ENCODE measurements at regions not wholly inside any gene's neighbourhood (a gene's known extent, or its start where the extent isn't known, plus 50 kb on each side); places are given as distances from the start of the nearest gene placed in this dataset.
A peak's percentile ranks its signal among the peaks of the same experiment; 100 is the strongest.
"Not testable (repeated sequence)": the region's sequence is repeated elsewhere in the genome, so short reads cannot be mapped to it uniquely, and the experiment has no call there.

DNA sequence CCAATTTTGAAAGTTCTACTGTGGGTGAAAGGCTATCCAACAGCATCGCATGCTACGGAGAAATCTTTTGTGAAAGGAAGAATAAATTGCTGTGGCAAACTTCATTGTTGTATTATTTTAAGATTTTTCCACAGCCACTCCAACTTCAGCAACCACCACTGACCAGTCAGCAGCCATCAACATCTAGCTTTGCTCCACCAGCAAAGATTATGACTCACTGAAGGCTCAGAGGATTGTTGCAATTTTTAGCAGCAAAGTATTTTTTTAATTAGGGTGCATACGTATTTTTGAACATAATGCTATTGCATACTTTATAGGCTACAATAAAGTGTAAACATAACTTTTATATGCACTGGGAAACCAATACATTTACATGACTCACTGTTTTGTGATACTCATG is 493.5 kb downstream of the TFAP2A start:
- DNase-seq = no peak

DNA sequence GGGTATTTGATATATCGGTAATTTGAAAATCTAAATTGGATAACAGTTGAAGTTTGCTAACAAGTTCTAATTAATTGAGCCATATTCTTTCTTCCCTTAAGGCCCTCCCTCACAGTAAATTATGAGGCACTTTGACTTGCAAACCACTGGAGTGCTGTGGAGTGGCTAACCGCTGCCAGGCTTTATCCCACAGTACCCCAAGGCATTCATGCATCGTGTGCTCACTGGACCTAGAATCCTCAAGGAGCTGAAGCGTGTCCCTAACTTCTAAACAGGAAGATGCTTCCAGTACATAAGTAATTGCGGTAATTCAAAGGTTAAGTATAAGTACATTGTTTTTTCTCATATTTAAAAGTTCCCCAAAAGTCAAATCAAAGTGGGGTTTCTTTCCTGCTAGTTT is 499.9 kb downstream of the TFAP2A start:
- no peak for DNase-seq

DNA sequence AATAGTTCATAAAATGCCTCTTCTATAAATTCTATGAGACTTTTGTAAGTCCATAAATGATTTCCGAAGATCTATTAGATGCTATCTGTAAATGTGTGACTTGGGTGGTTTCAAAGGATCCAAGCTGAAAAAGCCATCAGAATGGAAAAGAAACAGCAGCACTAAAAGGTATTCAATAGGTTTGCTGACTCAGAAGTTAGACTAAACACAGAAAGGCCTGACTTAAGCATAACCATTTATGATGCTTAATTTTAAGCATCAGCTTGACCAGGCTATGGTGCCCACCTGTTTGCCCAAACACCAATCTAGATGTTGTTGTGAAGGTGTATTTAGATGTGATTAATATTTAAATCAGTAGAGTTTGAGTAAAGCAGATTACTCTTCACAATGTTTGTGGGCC is 513.5 kb downstream of the TFAP2A start:
- no peak for DNase-seq

DNA sequence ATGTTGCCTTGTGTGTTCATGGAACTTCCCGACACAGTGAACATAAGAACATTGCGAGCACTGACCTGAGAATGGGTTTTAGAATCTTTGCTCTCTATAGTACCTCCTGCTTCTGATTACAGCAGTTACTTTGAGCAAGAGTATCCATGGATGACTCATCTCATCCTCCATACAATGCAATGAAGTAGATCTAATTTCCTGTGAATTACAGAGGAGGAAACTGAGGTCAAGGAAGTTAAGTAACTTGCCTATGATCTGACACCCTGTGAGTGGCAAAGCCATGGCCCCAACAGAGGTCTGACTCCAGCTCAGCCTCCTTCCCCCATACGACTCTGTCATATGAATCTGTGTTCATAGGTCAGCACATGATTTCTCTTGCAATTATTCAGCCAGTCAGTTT is 518.1 kb downstream of the TFAP2A start:
- no peak for DNase-seq

DNA sequence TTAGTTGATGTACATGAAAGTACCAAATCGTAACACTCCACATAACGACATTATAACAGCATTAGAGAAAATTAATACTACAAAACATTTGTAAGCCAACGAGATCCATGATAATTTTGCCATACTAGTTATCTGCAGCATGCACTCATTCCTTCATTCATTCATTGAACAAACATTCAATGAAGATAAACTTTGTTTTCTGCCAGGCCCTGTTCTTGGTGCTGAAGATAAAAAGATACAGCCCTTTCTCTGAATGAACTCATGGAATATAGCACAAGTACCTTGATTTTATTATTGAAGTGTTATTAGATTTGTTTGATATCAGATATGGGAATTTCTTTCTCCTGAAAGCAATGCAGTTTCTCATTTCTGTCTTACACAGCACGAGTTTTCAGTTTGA is 524.0 kb downstream of the TFAP2A start:
- no peak for DNase-seq

DNA sequence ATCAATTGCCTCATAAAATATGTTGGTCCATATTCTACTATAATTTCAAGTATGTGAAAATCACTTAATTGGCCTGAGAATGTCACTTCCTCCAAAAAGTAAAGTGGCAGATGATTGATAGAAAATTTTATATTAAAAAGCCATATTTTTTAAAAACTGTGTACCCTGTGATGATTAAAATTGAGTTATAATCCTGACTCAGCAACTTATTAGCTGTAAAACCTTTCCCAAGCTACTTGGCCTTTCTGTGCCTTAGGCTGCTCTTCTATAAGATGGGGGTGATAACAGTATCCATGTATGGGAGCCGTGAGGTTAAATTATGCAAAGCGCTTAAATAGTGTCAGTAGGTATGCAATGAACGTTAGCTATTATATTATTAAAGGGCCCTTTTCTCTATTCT is 524.4 kb downstream of the TFAP2A start:
- no peak for DNase-seq

DNA sequence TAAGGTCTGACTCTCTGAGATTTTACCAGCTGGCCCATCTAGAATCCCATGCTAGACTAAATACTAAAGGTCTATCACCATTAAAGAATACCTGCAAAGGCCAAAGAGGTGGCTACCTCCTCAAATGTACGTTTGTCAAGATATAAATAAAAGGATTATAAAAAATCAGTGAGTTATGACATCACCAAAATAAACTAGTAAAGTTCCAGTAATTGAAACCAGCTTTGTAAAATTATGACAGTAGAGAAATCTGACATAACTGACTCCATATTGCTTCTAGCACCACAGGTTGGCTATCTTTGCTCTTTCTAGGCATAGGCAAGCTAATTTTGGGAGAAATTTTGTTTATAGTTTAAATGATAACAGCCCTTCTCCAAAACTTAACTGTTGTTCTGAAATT is 536.3 kb downstream of the TFAP2A start:
- DNase-seq = no peak

DNA sequence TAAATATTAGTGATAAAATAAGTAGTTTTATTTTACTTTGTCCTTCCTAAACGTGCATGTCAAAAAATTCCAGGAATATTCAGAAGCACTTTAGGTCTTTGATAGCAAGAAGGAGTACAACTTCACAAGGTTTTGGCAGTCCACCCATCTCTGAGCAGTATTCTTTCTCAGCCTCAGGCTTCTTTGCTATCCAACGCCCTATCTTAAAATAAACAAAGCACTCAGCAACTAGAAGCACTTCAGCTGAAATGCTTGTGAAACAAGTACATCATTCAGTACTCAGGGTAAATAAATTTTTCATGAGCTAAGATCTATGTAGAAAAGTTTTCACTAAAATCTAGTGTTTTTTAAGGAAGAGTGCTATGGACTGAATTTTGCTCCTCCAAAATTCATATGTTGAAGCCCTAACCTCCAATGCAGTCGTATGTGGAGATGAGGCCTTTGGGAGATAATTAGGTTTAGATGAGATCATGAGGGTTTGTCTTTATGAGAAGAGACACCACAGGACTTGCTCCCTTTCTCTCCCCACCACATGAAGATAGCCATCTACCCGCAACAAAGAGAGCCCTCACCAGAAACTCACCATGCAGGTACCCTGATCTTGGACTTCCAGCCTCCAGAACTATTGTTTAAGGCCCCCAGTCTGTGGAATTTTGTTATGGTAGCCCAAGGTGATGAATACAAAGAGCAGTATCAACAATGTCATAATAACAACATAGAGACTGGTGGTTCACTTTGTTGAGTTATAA is 539.1 kb downstream of the TFAP2A start:
- no peak for DNase-seq

DNA sequence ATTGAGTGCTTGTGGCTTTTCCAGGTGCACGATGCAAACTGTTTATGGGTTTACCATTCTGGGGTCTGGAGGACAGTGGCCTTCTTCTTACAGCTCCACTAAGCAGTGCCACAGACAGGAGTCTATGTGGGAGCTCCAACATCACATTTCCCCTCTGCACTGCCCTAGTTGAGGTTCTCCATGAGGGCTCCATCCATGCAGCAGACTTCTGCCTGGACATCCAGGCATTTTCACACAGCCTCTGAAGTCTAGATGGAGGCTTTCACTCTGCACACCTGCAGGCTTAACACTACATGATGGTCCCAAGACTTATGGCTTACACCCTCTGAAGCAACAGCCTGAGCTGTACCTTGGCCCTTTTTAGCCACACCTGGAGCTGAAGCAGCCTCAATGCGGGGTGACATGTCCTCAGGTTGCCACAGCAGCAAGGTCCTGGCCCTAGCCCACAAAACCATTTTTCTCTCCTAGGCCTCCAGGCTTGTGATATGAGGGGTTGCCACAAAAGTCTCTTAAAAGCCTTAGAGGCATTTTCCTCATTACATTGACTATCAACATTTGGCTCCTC is 552.2 kb downstream of the TFAP2A start:
- DNase-seq = no peak

DNA sequence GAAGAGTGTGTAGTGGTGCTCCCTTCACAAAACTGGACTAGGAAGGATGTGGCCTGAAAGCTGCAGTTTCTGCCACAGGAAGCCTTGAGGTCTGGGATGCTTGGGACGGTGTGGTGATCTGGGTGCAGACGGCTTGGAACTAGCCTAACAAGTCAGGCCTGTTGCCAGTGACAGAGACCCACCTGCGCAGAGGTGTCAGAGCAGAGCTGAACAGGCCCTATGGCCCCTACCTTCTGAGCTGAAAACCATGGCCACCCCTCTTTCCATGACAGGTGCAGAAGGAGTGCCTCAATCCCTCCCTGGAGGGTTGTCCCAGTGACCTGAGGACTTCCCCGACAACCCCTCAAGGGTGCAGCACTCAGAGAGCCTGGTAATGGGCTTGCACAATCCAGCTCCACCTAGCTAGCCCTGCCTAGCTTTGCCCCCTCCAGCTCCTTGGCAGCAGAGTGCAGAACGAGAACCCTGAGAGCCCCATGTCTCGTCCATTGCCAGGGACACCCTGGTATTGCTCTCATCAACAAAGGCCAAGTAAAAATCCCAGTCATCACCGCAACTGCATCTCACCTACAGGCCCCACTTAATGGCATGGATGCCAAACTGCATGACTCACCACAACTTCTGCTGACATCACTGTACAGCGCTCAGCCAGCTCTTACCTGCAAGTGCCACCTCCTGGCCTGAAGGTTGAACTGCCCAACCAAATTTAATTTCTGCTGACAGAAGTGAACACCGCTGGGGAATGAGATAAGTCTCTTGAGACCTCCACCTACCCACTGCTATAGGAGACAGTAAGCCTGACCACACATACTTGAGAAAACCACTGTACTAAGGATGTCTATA is 563.1 kb downstream of the TFAP2A start:
- peak in 1 of 2 experiments; percentile 14 for DNase-seq

DNA sequence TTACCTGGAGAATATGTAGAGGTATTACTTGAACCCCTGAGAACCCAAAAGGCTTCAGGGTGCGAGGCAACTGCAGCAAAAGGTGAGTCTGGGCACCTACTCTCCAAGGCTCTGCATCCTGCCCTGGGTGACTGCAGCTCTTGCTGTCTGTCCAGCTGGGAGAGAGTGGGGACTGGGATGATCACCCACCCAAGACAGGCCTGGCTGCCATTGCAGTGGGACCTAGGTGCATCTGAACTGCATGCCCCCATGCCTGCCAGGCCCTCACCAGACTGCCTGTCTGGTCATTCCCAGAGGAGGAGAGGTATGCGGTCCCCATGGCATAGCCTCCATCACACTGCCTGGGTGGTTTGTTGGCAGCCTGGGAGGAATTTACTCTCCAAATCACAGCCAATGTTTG is 563.9 kb downstream of the TFAP2A start:
- DNase-seq = no peak

DNA sequence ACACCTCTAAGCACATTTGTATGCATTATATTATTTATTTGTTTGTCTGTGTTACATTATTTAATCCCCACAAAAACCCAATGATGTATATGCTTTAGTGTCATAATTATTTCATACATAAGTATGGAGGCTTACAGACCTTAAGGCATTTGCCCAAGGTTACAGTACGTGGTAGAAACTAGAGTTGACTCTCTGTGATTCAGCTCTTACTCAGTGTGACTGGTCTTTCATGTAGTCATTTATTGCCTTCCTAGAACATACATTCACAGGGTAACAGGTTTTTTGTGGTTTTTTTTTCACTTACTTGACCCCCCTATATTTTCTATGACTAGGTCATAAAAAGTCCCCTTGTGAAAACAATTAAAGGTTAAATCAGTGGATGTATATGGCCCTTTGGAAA is 566.8 kb downstream of the TFAP2A start:
- no peak for DNase-seq

DNA sequence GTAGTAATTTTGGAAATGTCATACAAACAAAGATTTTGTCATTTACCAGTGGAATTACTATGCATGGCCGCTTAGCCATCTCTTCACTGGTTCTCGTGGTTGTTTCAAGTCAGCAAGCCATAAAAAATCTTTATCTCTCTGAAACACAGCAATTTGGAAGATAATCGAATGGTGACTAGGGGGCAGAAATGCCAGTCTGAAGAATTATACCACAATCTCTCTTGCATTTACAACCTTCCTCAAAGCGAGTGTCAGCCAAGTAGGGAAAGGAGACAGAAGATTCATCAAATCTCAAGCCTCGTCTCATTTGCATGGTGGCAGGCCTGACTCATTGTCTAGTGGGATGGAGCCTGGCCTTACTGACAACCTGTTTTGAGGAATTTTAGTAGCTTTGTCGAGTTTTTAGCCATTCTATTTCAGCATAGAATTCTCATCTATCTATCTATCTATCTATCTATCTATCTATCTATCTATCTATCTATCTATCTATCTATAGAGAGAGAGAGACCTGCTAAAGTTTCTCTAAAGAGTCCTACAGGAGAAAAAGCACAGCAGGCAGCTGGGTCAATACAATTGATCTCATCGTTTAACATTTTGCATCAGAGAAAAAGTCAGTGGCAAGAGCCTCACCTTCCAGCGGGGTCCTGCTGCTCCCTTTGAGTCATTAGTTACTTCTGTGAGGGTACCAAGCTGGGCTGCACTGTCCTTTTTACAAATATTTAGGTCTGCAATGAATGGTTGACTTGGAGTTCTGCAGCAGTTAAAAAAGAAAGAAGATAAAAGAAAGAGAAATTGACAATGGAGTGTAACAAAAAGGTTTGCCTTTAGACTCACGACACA is 572.8 kb downstream of the TFAP2A start:
- no peak for DNase-seq

DNA sequence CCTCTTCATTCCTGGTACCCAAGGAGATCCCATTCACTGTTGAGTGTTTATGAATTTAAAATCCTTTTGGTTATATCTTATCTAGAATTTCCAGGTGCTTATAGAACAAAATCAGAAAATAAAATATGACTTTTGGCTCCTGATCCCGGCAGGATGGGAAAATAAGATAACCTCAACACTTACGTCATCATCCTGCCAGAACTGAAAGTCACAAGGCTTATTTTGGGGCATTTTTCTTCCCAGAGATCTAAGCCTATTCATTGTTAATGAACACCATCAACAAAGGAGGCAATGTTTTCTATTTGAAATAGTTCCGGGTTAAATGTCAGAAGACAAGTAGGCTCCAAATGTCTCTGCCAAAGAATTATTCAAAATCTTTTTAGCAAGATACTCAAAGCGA is 580.6 kb downstream of the TFAP2A start:
- DNase-seq = no peak

DNA sequence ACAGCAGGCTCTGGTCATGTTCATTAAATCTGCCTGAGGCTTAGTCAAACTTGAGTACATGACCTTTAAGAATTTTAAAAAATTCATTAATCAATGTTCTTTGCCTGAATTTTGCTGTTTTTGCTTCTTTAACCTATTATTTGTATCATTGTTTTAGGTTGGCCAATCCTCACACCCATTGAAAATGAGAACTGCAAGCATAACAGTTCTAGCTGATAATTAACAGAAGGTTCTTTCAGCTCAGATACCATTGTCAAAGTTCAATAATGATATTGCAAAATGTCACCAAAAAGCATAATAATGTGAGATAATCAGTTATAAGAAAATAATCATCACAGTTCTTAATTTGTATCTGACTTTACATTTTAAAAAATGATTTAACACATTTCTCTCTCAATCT is 583.1 kb downstream of the TFAP2A start:
- DNase-seq = no peak

DNA sequence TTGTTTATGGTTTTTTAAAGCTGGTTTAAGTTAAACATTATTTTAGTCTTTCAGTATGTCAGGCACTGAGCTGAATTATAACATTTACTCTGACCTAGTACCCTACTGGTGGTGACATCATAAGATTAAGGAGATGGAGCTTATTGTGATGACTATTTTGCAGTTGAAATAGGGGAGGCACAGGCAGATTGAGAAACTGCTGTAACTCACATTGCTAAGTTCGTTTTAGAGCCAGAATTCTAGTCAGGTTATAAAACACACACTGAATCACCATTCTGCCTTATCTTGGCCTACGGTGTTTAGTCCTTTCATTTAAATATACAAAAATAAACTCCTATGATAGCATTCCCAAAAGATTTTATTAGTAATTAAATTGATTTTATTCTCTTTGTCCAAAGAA is 584.1 kb downstream of the TFAP2A start:
- DNase-seq = no peak

DNA sequence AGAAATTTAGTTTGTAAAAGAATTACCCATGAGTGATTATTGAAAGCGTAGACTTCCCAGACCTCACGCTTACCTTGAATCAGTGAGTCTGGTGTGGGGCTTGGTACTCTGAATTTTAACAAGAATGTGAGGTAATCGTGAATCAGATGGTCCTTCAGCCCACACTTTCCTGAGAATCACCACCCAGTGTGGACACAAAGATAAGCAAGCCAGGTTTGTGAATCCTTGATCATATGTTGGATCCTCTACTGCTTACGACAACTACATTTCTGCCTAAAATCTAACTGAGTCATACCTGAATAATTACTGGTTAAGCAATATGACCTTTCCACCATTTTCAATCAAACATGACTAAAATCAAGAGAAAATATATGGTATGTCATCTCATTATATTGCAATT is 589.3 kb downstream of the TFAP2A start:
- DNase-seq = no peak

DNA sequence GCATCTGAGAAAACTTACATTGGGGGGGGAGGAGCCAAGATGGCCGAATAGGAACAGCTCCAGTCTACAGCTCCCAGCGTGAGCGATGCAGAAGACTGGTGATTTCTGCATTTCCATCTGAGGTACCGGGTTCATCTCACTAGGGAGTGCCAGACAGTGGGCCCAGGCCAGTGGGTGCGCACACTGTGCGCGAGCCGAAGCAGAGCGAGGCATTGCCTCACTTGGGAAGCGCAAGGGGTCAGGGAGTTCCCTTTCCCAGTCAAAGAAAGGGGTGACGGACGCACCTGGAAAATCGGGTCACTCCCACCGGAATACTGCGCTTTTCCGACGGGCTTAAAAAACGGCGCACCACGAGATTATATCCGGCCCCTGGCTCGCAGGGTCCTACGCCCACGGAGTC is 604.1 kb downstream of the TFAP2A start:
- not testable (repeated sequence) for DNase-seq

DNA sequence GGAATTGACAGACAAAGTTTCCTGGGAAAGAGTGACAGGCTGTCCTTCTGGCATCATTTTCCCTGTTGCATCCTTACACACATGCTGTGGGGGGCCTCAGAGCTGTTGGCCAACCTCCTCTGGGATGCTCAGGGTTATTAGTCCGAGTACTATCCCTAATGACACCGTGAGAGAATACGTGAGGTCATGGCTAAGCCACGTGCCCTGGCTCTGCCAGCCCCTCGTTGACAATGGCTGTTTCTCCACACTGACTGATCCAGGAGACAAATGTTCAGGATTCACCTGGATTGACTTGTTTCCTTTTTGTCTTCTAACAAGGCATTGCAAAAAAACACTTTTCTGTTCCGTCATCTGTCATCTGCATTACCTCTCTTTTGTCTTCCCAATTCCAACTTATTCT is 604.6 kb downstream of the TFAP2A start:
- DNase-seq = no peak

DNA sequence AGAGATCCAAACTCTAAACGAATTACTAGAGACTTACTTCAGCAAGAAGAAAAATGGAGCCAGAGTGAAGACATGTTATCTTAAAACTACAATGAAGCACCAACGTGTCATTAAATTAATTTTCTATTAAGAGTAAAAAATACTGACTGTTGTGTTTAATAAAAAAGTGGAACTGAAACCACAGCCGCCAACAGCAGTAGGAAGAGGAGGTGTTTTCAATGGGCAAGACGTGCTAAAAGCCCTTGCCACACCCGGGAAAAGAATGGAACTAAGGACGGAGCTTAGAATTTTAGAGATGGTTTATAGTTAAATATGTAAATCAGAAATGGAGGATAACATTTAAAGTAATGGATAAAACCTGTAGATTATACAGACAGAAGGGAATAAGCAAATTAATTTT is 608.7 kb downstream of the TFAP2A start:
- no peak for DNase-seq

DNA sequence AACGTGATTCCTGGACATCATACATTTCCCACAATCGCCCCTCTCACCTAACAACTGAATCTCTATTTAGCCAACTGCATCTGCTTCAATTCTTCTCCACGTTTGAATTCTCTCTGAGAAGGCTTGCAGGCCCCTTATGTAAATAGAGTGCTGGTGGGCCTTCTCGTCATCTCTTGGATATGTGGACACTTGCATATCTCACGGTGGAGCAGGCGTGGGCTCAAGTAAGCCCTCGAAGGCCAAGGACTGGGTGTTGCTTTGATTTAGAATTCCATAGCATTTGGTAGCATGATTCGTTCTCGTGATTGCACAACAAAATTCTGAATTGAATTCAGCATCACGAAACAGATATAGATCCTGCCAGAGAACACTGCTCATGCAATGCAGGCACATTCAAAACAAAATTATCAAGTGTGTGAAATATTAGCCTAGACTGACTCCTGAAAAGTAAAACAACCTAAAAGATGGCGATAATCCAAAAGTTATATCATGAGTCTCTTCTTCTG is 613.6 kb downstream of the TFAP2A start:
- no peak for DNase-seq

DNA sequence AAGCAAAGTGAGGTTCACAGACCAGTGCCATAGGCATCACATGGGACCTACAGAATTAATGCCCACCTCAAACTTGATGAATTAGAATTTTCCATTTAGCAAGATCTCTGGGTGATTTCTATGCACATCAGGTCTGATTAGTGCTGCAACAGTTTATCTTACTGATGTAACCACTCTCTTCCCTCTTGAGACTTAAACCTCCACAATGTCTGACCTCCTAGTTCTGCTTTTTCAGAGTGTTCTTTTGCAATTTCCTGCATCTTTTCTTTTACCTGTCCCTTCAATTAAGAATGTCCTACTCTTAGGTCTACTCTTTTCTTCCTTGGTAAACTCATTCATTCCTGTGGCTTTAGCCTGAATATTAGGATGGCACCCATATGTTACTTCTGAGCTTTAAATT is 615.3 kb downstream of the TFAP2A start:
- DNase-seq = no peak

DNA sequence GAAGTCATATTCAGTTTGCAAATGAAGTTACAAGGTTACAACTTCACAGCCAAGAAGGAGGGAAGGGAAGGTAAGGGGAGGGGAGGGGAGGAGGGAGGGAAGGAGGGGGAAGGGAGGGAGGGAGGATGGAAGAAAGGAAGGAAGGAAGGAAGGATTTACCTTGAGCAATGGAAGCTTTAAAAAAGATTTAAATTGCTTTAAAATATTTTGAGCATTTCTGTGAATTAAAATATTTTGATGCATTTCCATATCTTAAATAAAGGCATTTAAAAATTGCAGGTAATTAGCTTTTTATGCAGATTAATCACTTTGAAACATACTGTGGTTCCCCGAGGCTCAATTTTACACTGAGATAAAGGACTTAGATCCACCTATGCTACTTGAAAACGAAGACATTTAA is 618.0 kb downstream of the TFAP2A start:
- DNase-seq = no peak
